ENCODE measurements at regions not wholly inside any gene's neighbourhood (a gene's known extent, or its start where the extent isn't known, plus 50 kb on each side); places are given as distances from the start of the nearest gene placed in this dataset.
A peak's percentile ranks its signal among the peaks of the same experiment; 100 is the strongest.

DNA sequence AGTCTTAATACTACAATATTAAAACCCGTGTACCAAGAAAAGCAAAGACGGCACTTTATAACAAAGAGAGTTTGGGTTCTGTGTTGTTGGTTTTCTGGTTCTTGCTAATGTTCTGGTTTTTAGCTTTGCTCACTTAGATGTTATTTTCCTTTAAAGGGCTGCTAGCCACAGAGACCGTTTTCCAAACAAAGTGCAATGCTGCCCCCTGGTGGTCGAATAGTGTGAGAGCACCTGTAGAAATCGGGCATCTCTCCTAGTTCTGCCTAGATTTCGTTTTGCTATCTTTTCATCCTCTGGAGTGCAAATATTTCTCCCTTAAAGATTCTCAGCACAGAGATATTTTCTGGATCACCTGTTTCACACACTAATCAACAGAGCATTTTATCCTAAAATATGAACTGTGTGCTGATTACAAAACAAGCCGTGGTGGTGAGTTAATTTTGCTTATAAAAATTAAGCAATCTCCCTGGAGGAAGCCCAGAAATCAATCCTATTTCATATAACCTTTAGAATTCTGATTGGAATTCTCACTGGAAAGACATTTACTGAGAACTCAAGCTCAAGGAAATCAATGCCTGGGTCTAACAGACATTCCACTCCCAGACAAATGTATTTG, 334.5 kb upstream of the NOCT start:
- DNase-seq (ENCODE audit: extremely low read depth in 1 of 11, low read depth in 9 of 11, low spot score in 4 of 11) = peak; percentile 41 to 86 (median 77)

DNA sequence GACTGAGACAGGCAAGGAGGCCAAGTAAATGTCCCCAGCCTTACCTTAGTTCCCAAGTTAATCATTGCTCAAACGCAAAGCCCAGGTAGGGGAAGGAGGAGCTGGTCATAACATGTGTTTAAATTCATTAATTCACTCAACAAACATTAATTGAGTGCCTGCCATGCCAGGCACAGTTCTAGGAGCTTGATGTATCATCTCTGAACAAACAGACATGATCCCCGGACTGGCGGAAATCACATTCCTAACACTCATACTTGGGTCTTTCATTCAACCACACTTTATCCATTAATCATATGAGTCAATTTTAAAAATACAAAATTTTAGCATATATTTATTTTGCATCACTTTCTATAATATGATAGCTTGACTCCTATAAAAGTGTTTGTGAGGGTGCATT, 335.3 kb upstream of the NOCT start:
- no peak for DNase-seq (ENCODE audit: extremely low read depth in 1 of 11, low read depth in 9 of 11, low spot score in 4 of 11)

DNA sequence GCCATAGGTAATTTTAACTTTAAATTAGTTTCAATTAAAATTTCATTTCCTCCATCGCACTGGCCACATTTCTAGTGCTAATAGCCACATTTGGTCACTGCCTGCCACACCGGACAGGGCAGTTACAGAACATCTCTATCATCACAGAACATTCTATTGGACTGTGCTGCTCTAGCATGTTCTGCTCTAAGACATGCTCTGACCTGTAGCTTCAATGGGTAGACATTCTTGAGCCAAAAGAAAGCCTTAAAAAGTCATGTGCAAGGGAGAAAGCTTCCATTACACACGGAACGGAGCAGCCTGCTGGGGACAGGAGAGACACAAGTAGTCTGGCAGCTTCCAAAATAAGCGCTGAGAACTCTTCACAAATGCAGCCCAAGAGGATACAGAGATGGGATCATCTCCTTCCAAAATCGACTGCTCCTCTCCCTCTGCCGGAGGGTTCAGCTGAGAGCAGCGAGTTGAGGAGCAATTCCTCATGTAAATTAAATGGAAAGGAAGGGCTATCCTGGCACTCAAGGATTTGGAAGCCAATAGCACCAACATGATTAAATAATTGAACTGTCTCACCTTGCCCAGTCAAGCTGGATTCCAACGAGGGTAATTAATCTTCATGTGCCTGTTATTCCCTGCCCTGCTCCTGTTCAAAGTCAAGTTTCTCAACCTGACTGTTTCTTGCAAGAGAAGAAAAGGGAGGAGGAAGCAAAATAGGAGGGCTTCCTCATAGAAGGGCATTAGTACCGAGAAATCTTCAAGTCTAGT, 336.4 kb upstream of the NOCT start:
- no peak for DNase-seq (ENCODE audit: extremely low read depth in 1 of 11, low read depth in 9 of 11, low spot score in 4 of 11)

DNA sequence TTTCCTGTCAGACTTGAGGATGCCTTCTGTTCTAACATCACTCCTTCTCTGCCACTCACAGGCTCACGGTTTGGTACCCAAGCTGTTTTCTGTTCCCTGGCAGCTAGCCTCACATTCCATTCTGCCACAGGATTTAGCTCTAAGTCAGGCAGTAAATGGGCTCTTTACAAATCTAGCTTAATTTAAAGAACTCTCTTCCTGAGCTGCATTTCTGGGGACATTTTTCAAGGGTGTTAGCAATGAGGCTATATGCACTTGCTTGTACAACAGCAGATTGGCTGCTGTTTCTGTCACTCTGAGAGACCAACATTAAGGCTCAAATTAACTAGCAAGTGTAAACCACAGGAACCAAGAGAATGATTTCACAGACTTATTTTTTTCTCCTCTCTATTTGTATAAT, 337.8 kb upstream of the NOCT start:
- no peak for DNase-seq (ENCODE audit: extremely low read depth in 1 of 11, low read depth in 9 of 11, low spot score in 4 of 11)

DNA sequence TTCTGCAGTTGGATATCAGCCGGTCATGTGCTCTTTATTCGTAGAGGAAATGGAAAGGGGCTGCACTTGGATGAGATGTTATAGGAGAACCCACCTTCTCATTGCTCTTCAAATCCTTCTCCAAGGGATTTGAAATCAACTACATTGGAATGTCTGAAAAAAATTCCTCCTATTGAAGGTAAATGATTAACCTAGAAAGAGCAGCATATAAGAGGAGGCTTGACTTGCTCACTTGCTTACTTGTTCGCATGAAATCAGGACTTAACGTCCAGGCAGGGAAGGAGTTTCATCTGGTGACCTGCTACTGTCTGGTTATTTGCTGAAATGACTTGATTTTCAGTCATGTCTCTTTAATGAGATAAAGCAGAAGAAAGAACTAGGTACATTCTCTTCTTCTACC, 338.4 kb upstream of the NOCT start:
- no peak for DNase-seq (ENCODE audit: extremely low read depth in 1 of 11, low read depth in 9 of 11, low spot score in 4 of 11)

DNA sequence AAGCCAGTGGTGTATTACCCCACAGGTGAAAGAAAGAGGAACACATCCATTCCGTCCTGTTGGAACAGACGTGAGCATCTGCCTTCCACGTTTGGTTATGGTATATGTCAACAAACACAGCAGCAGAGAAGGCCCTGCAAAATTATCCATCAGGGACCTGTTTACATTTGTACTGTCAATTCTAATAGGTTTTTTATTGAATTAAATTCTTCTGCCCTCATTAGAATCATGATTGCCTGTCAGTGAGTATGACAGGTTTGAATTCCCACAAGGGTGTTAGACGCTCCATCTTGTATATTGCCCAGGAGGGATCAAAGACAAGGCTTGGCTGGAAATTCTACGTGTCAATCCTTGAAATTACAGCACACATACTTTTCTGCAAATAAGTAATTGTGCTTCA, 339.9 kb upstream of the NOCT start:
- no peak for DNase-seq (ENCODE audit: extremely low read depth in 1 of 11, low read depth in 9 of 11, low spot score in 4 of 11)

DNA sequence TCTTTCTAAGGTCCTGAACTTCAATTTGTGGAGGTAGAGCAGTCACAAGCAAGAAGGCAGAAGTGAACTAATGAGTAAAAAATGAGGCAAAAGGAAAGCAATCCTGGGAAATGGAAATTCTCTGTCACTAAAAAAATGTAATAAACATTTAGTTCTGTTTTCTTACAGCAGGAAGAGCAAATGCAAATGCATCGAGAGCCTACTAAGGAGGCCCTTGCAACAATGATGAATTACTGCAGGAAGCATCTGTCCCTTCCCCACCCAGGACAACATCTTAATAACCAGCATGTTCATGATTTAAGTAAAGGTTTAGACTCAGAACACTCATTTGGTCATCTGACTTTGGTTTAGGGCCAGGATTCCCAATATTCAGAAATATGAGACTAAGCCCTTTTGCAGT, 341.4 kb upstream of the NOCT start:
- DNase-seq (ENCODE audit: extremely low read depth in 1 of 11, low read depth in 9 of 11, low spot score in 4 of 11) = no peak

DNA sequence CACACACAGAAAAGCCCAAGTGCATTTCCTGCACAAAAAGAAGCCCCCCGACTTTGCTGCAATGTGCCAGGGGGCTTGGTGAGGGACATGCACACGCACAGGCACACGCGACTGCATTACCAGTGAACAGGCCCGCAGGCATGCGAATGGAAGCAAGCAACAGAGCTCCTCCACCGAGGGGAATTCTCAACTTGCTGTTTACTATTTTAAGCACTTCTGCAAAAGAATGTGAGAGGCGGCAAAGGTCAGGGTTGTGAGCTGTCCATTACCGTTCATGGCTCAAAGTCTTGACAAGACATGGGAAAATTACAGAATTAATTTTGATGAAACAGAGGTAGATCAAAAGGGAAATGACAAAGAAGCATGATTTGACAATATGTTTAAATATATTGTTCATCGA, 342.5 kb upstream of the NOCT start:
- DNase-seq (ENCODE audit: extremely low read depth in 1 of 11, low read depth in 9 of 11, low spot score in 4 of 11) = no peak

DNA sequence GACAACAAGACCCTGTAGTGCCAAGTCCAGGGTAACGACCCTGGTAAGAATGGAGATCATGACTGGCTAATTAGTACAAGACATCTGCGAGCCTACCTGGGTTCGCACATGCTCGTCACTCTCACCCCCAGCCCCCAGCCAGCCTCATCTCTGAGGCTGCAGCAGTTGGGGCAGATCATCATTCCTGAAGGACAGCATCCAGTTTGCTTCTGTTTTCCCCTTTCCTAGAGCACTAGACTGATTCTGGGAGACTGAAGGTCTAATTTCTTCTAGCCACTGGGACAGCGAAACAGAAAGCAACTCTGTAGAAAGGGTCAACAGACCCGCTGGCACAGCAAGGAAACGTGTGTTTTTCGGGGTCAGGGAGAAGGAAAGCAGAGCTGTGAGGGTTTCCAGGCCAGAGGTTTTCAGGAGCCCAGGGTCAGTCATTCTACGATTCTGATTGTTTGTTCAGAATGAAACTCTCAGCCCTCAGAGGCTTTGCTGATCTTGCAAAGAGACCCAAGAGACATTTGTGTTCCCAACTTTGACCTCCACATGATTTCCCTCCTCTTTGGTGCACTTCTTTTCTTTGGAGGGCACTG, 343.1 kb upstream of the NOCT start:
- no peak for DNase-seq (ENCODE audit: extremely low read depth in 1 of 11, low read depth in 9 of 11, low spot score in 4 of 11)

DNA sequence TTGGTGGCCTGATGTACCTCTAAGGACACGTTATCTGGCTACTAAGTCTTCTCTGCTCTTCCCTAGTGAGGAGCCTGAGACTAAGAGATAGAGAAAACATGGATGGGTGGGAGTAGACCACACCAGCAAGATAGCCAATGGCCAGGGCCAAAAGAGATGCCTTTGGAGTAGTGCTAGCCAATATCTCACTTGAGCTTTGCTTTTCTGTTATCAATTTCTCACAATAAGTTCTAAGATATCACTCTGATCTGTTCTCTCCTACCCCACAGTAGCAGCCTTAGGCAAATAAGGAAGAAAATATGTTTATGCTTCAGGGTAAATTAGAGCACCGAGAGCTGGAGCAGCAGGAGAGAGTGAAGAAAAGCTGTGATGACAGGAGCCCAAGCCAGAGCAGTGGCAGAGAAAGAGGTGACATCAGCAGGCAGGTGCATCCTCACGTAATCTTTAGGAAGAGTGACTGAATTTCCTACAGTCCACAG, 343.9 kb upstream of the NOCT start:
- no peak for DNase-seq (ENCODE audit: extremely low read depth in 1 of 11, low read depth in 9 of 11, low spot score in 4 of 11)

DNA sequence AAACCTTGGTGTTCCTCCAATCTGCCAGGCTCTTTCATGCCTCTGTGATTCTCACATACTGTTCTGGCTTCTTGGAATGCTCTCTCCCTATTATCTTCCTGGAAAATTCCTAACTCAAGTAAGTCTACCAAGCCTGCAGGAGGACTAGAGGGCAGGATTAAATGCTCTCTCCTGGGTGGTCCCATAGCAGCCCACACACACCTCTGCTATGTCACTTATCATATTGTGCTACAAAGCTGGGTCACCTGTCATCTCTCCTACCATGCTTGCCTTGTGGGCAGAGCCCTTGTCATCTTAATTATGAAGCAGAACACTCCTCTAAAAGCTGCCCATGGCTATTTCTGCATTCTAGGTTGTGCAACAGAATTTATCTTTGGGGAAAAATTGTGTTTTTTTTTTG, 344.5 kb upstream of the NOCT start:
- DNase-seq (ENCODE audit: extremely low read depth in 1 of 11, low read depth in 9 of 11, low spot score in 4 of 11) = no peak

DNA sequence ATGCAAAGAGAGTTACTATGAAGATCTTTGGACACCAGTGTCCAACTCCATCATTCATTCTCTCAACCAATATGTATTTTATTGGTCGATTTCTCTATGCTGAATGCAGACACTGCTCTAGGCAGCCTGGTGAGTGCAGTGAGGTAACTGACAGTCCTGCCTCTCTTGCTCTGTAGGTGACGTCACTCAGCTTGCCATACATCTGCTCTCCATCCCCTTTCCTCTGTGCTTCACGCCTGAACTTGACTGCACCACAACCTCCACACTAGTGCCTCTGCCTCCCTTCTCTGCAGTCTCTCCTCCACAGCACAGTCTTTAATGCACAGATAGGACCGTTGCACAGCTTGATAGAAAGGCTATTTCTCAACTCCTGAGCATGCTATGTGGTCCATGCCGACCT, 344.9 kb upstream of the NOCT start:
- no peak for DNase-seq (ENCODE audit: extremely low read depth in 1 of 11, low read depth in 9 of 11, low spot score in 4 of 11)

DNA sequence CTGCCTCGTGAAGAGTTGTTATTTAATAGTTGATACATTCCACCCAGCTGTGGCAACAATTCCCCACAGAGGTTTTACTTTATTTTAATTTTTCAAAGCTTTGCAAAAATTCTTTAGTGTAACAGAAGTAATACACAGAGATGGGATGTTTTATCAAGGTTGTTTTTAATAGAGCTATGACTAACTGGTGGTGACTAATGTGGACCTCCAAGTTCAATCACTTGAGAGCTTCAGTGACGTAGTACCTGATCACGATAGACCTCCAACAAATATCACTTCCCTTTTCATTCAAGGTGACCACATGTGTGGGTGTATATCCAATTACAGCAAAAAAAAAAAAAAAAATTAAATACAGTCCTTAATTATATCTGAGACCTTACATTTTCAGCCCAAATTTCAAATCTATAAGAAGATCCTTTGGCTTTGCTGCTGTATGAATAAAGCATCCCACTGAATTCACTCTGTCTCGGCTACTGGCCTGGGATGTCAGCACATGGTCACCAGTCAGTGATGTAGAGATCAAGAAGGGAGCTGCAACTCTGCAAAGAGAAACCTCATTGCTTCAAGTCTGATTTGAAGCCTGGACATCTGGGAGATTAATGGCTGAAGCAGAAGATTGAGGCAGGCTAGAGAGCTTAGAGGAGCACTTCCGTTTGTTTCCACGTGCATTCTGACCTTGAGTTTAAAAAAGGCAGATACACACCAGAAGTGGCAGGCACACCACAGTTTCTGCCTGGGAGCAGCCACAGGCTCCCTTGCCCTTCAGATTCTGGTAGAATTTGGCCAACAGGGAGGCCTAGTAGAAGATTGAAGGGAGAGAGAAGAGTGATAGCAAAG, 345.9 kb upstream of the NOCT start:
- DNase-seq (ENCODE audit: extremely low read depth in 1 of 11, low read depth in 9 of 11, low spot score in 4 of 11) = no peak

DNA sequence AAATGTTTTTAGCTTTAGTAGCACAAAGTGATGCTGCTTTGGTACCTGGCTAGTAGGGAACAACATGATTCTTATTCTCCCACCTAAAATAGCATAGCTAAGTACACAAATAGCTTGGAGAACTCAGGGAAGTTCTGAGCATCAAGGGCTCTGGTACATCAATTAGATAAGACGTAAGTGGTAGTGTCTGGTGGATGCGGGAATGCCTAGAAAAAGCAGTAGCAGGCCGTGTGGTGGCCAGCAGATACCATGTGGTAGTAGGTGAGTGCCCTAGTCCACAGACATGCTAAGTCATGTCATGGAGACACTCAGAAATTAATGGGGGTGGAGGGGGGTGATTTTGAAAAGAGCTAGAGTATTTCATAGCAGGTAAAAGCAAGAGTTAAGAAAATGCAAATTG, 347.3 kb upstream of the NOCT start:
- DNase-seq (ENCODE audit: extremely low read depth in 1 of 11, low read depth in 9 of 11, low spot score in 4 of 11) = no peak

DNA sequence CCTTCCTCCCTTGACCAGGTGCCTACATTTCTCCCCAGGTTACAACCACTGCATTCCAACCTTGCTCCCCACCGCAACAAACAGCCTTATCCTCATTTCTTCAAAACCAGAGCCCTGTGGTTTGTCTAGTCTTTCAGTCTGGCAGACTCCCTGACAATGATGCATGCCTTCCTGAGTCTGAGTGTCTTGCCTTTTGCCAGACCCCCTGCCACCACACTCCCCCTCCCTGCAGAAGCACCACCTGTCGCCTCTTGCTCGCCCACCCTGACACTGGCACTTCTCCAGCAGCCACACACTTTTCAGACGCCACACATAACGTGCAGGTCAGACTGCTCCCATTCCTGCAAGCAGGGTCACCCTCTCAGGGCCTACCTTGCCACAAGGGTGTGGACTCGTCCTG, 349.2 kb upstream of the NOCT start:
- DNase-seq (ENCODE audit: extremely low read depth in 1 of 11, low read depth in 9 of 11, low spot score in 4 of 11) = no peak

DNA sequence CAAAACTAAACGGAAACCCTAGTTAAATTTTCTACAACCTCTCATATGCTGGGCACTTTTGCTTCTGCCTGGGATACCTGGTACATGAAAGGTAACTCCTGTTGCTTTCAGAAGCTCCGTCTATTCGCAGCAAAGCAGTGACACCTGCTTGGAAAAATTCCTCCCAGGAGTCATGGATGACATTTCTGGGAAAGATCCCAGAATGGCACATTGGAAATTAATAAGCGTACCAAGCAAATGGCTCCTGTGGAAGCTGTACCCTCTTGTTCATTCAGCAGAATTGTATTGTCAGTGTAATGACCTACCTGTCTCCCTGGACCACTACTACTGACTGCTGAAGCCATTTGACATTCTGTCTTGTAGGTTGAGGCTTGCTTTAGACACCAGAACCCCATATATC, 349.7 kb upstream of the NOCT start:
- DNase-seq (ENCODE audit: extremely low read depth in 1 of 11, low read depth in 9 of 11, low spot score in 4 of 11) = no peak

DNA sequence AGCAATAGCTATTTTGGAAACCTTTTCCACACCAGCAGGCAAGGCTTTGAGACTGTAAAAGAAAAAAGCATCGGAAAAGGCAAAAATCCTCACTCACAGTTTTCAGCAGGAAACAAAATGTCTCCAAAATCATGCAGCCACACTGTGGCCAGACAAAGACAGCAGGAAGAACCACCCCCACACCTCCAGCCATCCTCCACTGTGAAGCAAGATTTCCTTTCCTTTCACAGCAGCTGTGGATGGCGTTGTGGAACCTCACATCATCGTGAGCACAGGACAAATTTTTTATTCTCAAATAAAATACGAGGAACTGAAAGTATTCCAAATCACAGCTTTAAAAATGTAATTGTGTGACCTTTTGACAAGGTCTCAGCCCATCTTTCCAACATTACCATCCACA, 351.7 kb upstream of the NOCT start:
- DNase-seq (ENCODE audit: extremely low read depth in 1 of 11, low read depth in 9 of 11, low spot score in 4 of 11) = no peak

DNA sequence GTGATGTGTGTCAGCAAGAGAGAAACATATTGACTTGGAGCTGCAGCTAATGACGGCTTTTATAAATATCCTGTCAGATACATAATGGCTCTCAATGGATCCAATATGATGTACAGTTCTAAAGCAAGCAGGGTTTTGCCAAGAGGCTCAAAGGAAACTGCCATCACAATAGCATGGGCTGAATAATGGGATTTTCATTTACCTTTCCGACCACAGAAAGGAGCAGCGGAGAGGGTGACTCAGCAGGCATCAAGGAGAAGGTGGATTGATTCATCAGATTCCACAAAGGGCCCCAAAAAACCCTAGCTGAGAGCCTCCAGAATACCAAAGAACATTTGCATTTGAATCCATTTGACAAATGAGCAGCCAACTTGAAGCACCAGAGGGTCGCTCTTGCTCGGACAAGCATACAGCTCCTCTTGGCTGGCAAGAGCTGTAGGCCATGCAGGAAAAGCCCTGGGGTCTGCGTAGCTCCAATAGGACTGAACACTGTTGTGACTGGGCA, 355.7 kb upstream of the NOCT start:
- no peak for DNase-seq (ENCODE audit: extremely low read depth in 1 of 11, low read depth in 9 of 11, low spot score in 4 of 11)

DNA sequence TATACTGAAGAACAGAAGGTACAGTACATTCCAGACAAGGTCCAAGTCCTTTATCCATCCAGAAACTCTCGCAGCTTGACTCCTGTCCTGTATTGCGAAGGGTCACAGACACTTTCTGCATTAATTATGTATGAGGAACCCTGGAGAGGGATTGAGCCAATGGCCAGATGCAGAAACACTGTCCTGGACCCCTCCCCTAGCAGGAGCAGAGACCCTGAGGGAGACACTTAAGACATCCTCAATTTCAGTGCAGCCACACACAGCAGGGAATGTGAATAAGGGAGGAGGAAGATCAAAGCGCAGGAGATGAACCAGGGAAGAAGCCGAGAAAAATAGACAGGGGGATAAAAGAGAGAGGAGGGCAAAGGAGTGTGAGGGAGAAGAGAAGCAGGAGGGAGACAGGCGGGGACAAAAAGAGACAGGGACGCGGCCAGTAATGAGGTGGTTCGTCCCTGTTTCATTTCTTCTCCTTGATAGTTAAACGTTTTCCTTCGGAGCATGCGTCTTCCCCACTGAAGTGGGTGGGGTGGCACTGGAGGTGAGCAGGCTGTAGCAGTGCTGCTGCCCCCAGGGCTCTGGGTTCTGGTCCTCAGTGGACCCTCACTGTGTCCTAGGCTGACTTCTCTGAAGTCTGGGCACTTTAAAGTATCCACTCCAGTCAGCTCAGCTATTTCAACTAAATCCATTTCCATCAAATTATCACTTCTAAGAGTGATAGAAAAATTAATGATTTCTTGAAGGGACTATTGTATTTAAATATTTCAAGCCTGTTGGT, 356.4 kb upstream of the NOCT start:
- no peak for DNase-seq (ENCODE audit: extremely low read depth in 1 of 11, low read depth in 9 of 11, low spot score in 4 of 11)

Data from renal cortex interstitium (tissue), 11 donors.